Heart right ventricle (tissue), 16 donors: ENCODE measurements at regions not wholly inside any gene's neighbourhood (a gene's known extent, or its start where the extent isn't known, plus 50 kb on each side); places are given as distances from the start of the nearest gene placed in this dataset.
A peak's percentile ranks its signal among the peaks of the same experiment; 100 is the strongest.

Experiments
- ATAC-seq, 8 donors: fragments of 200-7000 bp; cut with Tn5 transposase; one replicate each; pipeline ENCODE4 v1.9.1; 2020; ENCODE audit warnings: mild to moderate bottlenecking in 8 of 8, moderate library complexity in 8 of 8, moderate number of reproducible peaks in 1 of 8
- DNase-seq, 2 donors: peaks; one replicate each; pipeline ENCODE4 v3.0.0-alpha.2; 2020
- H3K27ac ChIP-seq, 10 donors: fragments of 200-600 bp; sonication (generic) in 2 of 10; one replicate each; pipeline versions ENCODE4 v1.5.0 to v1.8.0; 2020 to 2022; ENCODE audit warnings: mild to moderate bottlenecking in 3 of 10
- H3K27me3 ChIP-seq, 7 donors: fragments of 200-600 bp; one replicate each; pipeline ENCODE4 v1.8.0; 2021 to 2022; ENCODE audit warnings: mild to moderate bottlenecking in 2 of 7
- H3K36me3 ChIP-seq, 9 donors: fragments of 200-600 bp; sonication (generic) in 1 of 9; one replicate each; pipeline versions ENCODE4 v1.5.0 to v1.8.0; 2020 to 2022; ENCODE audit warnings: mild to moderate bottlenecking in 2 of 9
- H3K4me1 ChIP-seq, 9 donors: fragments of 200-600 bp; sonication (generic) in 1 of 9; one replicate each; pipeline versions ENCODE4 v1.5.0 to v1.8.0; 2020 to 2022; ENCODE audit warnings: mild to moderate bottlenecking in 4 of 9
- H3K4me3 ChIP-seq, 10 donors: fragments of 200-600 bp; sonication (generic) in 2 of 10; one replicate each; pipeline versions ENCODE4 v1.5.0 to v1.8.0; 2020 to 2022; ENCODE audit warnings: mild to moderate bottlenecking in 7 of 10, moderate library complexity in 2 of 10
- H3K9me3 ChIP-seq, 11 donors: fragments of 200-600 bp in 10 of 11; sonication (generic) in 2 of 11; one replicate each; pipeline versions ENCODE4 v1.5.0 to v1.8.0; 2013 to 2022; ENCODE audit warnings: mild to moderate bottlenecking in 2 of 11, control low read depth in 1 of 11, moderate library complexity in 1 of 11
- WGBS, 2 donors: extraction: QIAGEN DNeasy Blood & Tissue Kit; methylation state at CpG; one replicate each; pipeline ENCODE4 v1.1.7; 2013; ENCODE audit warnings: inconsistent platforms in 1 of 2; 5-methylcytosine and 5-hydroxymethylcytosine counted together
- intact Hi-C, 10 donors: fragments of 100-400 bp; cut with DNase I; formaldehyde crosslinking; loops; one replicate each; pipeline versions ENCODE4 v1.11.1 to v1.14.2; 2022
- TF ChIP-seq, protein P1 (sequence below), 9 donors: fragments of 200-600 bp; sonication (generic) in 2 of 9; IDR thresholded peaks; one replicate each; pipeline versions ENCODE4 v1.5.0 to v1.8.0; 2021 to 2022; ENCODE audit warnings: antibody characterized with exemption in 9 of 9, mild to moderate bottlenecking in 5 of 9, moderate library complexity in 1 of 9
- donor health status: Arrhythmogenic right ventricular cardiomyopathy.
- donor health status: ischemic (EF 13 %, LVEDD 7.1; RV severe dilation, severe dysfunction).
- donor health status: healthy with polysubstance abuse.
- donor health status: DM: no; HTN: yes; CAD: no.
- donor health status: DM: no; HTN: no; CAD: no.
- donor health status: ischemic (EF 25% LVEDD 6.9; RV normal size, moderate dysfunction).
- donor health status: ischemic (EF 25% LVEDD 5.7; RV mildly dilated, moderate dysfunction).
- donor health status: healthy.
- donor health status: DM: yes; HTN: yes; CAD: no.
- donor health status: Ischemic cardiomyopathy.
- donor health status: ischemic (EF 35%, LVEDD 5.7; RV mildly dilated, moderate dysfunction).
- donor health status: nonischemic (EF 11% LVEDD 7.7; RV severe dilation, severe dysfunction).
- donor health status: DM: yes; HTN: yes; CAD: no.
- donor health status: PGD.
- donor health status: ischemic (EF 29% LVEDD 5.4; RV normal size, mild dysfunction).
- donor health status: nonischemic (EF 23%, LVEDD 6.1; RV moderate dilation, normal function).

GRCh38 chr12:67783393-67783792 is 134.8 kb downstream of the DYRK2 start:
- peak in 4 of 8 donors; percentile 50 to 72 (median 64) for ATAC-seq
- no peaks in the 10 kb centered on the region for H3K36me3 ChIP-seq
- peak overlapping the region in 5 of 10 donors; percentile 13 to 77 (median 35) for H3K27ac ChIP-seq
- 64 to 72% methylated on average over 1 of the region's 1 CpG for WGBS, 2 donors
- TF ChIP-seq, protein P1, sequence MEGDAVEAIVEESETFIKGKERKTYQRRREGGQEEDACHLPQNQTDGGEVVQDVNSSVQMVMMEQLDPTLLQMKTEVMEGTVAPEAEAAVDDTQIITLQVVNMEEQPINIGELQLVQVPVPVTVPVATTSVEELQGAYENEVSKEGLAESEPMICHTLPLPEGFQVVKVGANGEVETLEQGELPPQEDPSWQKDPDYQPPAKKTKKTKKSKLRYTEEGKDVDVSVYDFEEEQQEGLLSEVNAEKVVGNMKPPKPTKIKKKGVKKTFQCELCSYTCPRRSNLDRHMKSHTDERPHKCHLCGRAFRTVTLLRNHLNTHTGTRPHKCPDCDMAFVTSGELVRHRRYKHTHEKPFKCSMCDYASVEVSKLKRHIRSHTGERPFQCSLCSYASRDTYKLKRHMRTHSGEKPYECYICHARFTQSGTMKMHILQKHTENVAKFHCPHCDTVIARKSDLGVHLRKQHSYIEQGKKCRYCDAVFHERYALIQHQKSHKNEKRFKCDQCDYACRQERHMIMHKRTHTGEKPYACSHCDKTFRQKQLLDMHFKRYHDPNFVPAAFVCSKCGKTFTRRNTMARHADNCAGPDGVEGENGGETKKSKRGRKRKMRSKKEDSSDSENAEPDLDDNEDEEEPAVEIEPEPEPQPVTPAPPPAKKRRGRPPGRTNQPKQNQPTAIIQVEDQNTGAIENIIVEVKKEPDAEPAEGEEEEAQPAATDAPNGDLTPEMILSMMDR (IDR thresholded peaks at IDR 0.05) = no peak
- peaks cover 0 to 27% (median 5%) of the 10 kb centered on the region in 9 donors for H3K4me1 ChIP-seq
- intact Hi-C loops = loop anchor here in 2 of 10 donors (10.0 kb wide), 1 partner anchor 129 kb away; no protein-coding TSS in a partner anchor
- DNase-seq = no peak
- no peaks in the 10 kb centered on the region for H3K9me3 ChIP-seq
- no peaks in the 10 kb centered on the region for H3K27me3 ChIP-seq
- no peak overlapping the region for H3K4me3 ChIP-seq

DNA sequence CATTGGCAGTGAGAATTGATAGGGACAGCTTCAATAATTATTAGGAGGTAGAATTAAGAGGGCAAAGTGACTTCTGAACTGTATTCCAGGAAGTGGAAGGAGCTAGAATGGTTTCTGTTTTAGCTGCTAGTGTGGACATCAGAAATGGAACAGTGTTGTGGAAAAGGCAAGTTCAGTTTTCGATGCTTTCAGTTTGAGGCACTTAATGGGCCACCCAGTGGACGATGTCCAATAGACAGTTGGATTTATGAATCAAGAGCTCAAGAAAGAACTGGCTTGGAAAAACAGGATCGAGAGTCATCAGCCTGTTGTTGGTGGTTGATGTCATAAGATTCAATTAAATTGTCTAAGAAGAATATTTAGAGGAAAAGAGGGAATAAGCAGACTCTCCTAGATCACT is 136.3 kb downstream of the DYRK2 start:
- TF ChIP-seq, protein P1 (IDR thresholded peaks at IDR 0.05) = no peak
- Histone ChIP-seq H3K27ac (peak overlapping the region in 1 of 10 donors; percentile 77), H3K4me3 (no peak overlapping the region), H3K9me3 (no peaks in the 10 kb centered on the region), H3K27me3 (no peaks in the 10 kb centered on the region), H3K36me3 (no peaks in the 10 kb centered on the region), H3K4me1 (peaks cover 0 to 40% (median 9%) of the 10 kb centered on the region in 9 donors)
- DNase-seq (no peak), ATAC-seq (no peak)
- 89 to 90% methylated on average over 3 of the region's 3 CpGs for WGBS, 2 donors
- intact Hi-C loops = loop anchor here in 3 of 10 donors (5.0 to 10.0 kb wide), 2 partner anchors 130 to 157 kb away; no protein-coding TSS in a partner anchor

DNA sequence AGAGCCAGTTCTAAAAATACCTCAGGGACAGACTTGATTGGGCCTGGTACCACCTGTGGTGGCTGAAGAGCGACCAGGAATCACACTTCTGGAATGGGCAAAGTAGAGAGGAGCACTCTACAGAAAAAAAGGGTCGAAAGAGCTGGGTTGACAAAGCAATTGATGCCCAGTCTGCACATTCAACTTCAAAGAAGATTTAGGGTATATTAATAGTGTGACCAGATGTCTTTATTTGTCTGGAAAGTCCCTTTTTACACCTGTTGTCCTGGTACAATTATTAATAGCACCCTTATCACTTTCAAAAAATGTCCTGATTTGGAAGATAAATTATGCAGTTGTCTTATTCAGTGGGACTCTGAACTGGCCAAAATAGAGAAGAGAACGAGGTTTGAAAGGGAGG is 137.5 kb downstream of the DYRK2 start:
- no peak overlapping the region for H3K27ac ChIP-seq

DNA sequence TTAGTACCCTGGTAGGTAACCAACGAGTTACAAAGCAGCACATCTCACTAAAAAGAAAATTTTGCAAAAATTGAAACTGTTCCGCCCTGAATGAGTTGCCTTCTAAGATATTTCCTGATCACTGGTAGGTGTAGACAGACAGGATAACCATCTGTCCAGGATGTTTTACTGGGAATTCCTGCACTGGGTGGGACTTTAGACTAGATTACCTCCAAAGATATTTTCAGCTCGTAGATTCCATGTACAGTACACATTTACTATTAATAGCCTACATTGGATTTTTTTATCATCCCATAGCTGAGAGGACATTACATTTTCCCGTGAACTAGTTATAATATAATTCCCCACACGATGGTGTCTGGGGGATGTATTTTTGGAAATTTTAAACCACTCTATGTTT is 139.6 kb downstream of the DYRK2 start:
- intact Hi-C loops = loop anchor here in 3 of 10 donors (5.0 to 10.0 kb wide), 2 partner anchors 133 to 154 kb away; no protein-coding TSS in a partner anchor
- 25 to 33% methylated on average over 5 of the region's 5 CpGs for WGBS, 2 donors
- DNase-seq (no peak), ATAC-seq (peak in 6 of 8 donors; percentile 43 to 81 (median 70))
- peak overlapping the region in 4 of 10 donors; percentile 1 to 48 (median 28) for H3K27ac ChIP-seq
- peaks cover 0 to 45% (median 9%) of the 10 kb centered on the region in 9 donors for H3K4me1 ChIP-seq
- no peaks in the 10 kb centered on the region for H3K27me3 ChIP-seq
- TF ChIP-seq, protein P1 (IDR thresholded peaks at IDR 0.05) = no peak
- no peak overlapping the region for H3K4me3 ChIP-seq
- H3K36me3 ChIP-seq = no peaks in the 10 kb centered on the region
- H3K9me3 ChIP-seq = peaks cover 0 to 6% (median 0%) of the 10 kb centered on the region in 11 donors

More for the DNA sequence above, 137.5 kb downstream of the DYRK2 start:
- TF ChIP-seq, protein P1 (IDR thresholded peaks at IDR 0.05) = no peak
- WGBS, 2 donors = 67 to 82% methylated on average over 3 of the region's 3 CpGs
- ATAC-seq = no peak
- no peaks in the 10 kb centered on the region for H3K27me3 ChIP-seq
- intact Hi-C loops = loop anchor here in 3 of 10 donors (5.0 to 10.0 kb wide), 2 partner anchors 131 to 156 kb away; no protein-coding TSS in a partner anchor
- H3K4me1 ChIP-seq = peaks cover 0 to 43% (median 9%) of the 10 kb centered on the region in 9 donors
- H3K9me3 ChIP-seq = no peaks in the 10 kb centered on the region
- no peaks in the 10 kb centered on the region for H3K36me3 ChIP-seq
- no peak for DNase-seq
- no peak overlapping the region for H3K4me3 ChIP-seq
